Lower lobe of right lung (tissue), 2 donors: ENCODE measurements at regions not wholly inside any gene's neighbourhood (a gene's known extent, or its start where the extent isn't known, plus 50 kb on each side); places are given as distances from the start of the nearest gene placed in this dataset.

Source experiments
- ATAC-seq, 2 donors: fragments of 200-7000 bp; cut with Tn5 transposase; one replicate each; pipeline ENCODE4 v1.9.1; 2020 to 2022; ENCODE audit warnings: mild to moderate bottlenecking in 2 of 2, moderate library complexity in 2 of 2
- DNase-seq: peaks from one replicate; pipeline ENCODE4 v3.0.0-alpha.2; 2020
- H3K27ac ChIP-seq: fragments of 200-600 bp; one replicate; pipeline ENCODE4 v1.8.0; 2022
- H3K27me3 ChIP-seq: fragments of 200-600 bp; one replicate; pipeline ENCODE4 v1.8.0; 2022; ENCODE audit warnings: low read depth
- H3K36me3 ChIP-seq: fragments of 200-600 bp; one replicate; pipeline ENCODE4 v1.8.0; 2022; ENCODE audit warnings: mild to moderate bottlenecking
- H3K4me1 ChIP-seq: fragments of 200-600 bp; one replicate; pipeline ENCODE4 v1.8.0; 2022
- H3K4me3 ChIP-seq: fragments of 200-600 bp; one replicate; pipeline ENCODE4 v1.8.0; 2022; ENCODE audit warnings: mild to moderate bottlenecking
- H3K9me3 ChIP-seq: fragments of 200-600 bp; one replicate; pipeline ENCODE4 v1.8.0; 2022
- intact Hi-C: fragments of 100-400 bp; cut with DNase I; formaldehyde crosslinking; loops from one replicate; pipeline ENCODE4 v1.11.0; 2022
- TF ChIP-seq, protein P1 (sequence below): fragments of 200-600 bp; IDR thresholded peaks from one replicate; pipeline ENCODE4 v1.8.0; 2022; ENCODE audit warnings: antibody characterized with exemption, mild to moderate bottlenecking
- donor health status: DM: no; HTN: yes; CAD: no; lungs with severe emphysema.

DNA sequence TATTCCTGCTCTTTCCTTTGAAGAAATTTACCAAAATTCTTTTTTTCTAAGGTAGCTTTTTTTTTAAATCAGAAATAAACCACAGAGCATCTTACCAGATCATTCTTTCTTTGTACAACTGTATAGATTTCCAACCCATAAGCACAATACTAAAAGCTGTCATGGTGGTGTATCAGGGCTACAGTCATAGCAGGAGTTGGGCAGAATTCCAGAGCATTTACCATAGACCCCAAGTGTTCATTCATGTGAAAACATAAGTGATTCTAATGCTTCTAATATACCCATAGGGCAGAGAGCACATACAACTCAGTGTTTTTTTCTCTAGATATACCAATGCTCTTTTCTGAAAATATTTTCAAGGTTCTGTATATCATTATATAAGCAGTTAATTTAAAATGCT, 392.5 kb downstream of the FRK start:
- DNase-seq (no peak), ATAC-seq (no peak)
- Histone ChIP-seq H3K27ac (no peak overlapping the region), H3K27me3 (no peaks in the 10 kb centered on the region), H3K4me3 (no peak overlapping the region), H3K36me3 (no peaks in the 10 kb centered on the region), H3K4me1 (no peaks in the 10 kb centered on the region), H3K9me3 (no peaks in the 10 kb centered on the region)
- intact Hi-C loops, result no loop called here
- TF ChIP-seq, protein P1, sequence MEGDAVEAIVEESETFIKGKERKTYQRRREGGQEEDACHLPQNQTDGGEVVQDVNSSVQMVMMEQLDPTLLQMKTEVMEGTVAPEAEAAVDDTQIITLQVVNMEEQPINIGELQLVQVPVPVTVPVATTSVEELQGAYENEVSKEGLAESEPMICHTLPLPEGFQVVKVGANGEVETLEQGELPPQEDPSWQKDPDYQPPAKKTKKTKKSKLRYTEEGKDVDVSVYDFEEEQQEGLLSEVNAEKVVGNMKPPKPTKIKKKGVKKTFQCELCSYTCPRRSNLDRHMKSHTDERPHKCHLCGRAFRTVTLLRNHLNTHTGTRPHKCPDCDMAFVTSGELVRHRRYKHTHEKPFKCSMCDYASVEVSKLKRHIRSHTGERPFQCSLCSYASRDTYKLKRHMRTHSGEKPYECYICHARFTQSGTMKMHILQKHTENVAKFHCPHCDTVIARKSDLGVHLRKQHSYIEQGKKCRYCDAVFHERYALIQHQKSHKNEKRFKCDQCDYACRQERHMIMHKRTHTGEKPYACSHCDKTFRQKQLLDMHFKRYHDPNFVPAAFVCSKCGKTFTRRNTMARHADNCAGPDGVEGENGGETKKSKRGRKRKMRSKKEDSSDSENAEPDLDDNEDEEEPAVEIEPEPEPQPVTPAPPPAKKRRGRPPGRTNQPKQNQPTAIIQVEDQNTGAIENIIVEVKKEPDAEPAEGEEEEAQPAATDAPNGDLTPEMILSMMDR, result no peak

DNA sequence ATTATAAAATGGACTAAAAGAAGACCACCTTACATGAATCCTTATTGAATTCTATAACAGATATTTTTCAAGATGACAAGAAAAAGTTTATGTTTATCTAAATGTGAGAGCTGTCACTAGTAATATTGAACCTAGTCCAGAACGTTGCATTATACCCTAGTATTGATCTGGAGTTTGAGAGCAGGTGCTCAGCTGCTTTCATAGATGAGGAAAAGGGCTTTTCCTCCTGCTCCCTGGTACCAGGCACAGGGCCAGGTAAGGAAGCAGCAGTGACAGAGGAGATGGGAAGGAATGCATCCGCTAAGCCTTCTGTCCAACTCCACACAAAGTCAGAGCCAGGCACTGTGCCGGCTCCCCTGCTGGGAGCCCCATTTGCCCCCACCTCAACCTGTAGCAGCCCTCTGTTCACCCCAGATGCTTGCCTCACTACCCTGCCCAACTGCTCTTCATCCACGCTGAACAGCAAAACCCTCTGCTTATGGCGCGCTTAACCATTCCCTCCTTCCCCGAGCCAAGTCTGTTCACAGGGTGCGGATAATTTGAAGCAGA, 393.1 kb downstream of the FRK start:
- no peaks in the 10 kb centered on the region for H3K36me3 ChIP-seq
- intact Hi-C loops, result no loop called here
- no peaks in the 10 kb centered on the region for H3K27me3 ChIP-seq
- no peaks in the 10 kb centered on the region for H3K9me3 ChIP-seq
- ATAC-seq, result no peak
- H3K4me1 ChIP-seq, result no peaks in the 10 kb centered on the region
- TF ChIP-seq, protein P1, result no peak
- DNase-seq, result no peak
- no peak overlapping the region for H3K27ac ChIP-seq
- no peak overlapping the region for H3K4me3 ChIP-seq

DNA sequence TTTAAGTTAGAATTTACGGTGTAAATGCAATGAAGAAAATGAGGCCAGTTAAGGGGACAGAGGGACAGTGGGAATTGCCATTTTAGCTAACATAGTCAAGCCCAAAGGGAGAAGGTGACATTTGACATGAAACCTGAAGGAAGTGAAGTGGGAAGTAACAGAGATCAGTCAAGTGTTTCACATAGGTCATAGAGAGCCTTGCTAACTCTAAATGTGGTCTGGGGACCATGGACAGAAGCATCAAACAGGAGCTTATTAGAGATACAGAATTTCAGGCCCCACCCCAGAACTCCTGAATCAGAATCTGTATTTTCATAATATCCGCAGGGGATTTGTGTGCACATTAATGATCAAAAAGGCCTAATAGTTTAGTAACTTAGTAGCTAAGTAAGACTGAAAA, 393.7 kb downstream of the FRK start:
- Histone ChIP-seq H3K27ac (no peak overlapping the region), H3K36me3 (no peaks in the 10 kb centered on the region), H3K27me3 (no peaks in the 10 kb centered on the region), H3K4me3 (no peak overlapping the region), H3K4me1 (no peaks in the 10 kb centered on the region), H3K9me3 (no peaks in the 10 kb centered on the region)
- DNase-seq (no peak), ATAC-seq (no peak)
- intact Hi-C loops, result no loop called here
- TF ChIP-seq, protein P1, result no peak

DNA sequence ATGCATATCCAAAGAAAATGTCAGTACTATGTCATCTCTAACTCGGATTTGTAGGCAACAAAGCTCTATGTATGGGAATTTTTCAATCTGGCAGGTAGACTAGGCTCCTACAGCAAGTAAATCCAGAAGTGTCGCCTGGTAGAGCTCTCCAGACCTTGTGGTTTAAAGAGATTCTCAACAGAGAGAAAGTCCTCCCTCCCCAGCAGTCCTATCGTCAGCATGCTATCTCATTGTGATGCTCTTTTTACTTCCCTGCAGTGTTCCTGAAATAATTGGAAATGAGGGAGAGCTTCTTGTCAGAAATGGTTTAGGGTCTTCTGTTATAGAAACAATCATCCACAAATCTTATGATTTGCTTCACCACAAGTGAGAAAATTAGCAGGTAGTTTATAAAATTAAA, 395.4 kb downstream of the FRK start:
- ATAC-seq (no peak), DNase-seq (no peak)
- H3K9me3 ChIP-seq, result no peaks in the 10 kb centered on the region
- intact Hi-C loops, result no loop called here
- H3K4me3 ChIP-seq, result no peak overlapping the region
- TF ChIP-seq, protein P1, result no peak
- H3K36me3 ChIP-seq, result no peaks in the 10 kb centered on the region
- no peaks in the 10 kb centered on the region for H3K4me1 ChIP-seq
- H3K27ac ChIP-seq, result no peak overlapping the region
- no peaks in the 10 kb centered on the region for H3K27me3 ChIP-seq

DNA sequence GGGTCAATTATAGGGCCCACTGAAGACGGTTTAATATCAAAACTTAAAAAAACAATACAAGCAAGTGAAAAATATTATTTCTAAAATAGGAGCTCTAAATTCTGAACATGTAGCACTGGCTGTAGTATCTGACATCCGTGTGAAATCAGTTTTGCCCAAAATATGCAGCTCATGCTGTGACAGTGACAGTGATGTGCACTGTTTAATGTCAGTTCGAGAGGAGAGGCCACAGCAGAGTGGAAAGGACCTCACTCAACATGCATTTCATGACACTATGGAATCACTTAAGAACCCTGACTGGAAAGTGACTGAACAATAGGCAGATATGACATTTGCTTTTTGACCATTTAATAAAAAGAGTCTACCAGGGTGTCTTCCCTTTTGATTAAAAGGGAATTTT, 397.0 kb downstream of the FRK start:
- no peak overlapping the region for H3K4me3 ChIP-seq
- no peak for ATAC-seq
- H3K36me3 ChIP-seq, result no peaks in the 10 kb centered on the region
- intact Hi-C loops, result no loop called here
- H3K27me3 ChIP-seq, result no peaks in the 10 kb centered on the region
- TF ChIP-seq, protein P1, result no peak
- H3K4me1 ChIP-seq, result no peaks in the 10 kb centered on the region
- no peak for DNase-seq
- no peaks in the 10 kb centered on the region for H3K9me3 ChIP-seq
- H3K27ac ChIP-seq, result no peak overlapping the region

DNA sequence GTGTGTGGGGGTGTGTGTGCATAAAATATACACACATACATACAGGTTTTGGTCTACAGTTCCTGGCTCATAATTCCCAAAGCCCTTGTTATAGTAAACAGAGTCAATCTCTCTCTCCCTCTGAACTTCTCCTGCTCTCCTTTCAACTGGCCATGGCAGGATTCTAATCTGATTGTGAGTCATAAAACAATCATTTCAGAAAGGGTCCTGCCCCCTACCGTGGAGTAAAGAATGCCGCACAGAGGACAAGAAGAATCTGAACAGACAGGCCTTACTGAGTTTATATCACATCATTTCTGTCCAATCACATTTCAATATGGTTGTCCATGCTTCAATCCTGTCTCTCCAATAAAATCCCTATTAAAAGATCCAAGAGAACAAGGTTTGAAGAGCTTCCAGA, 416.9 kb downstream of the FRK start:
- intact Hi-C loops, result no loop called here
- DNase-seq (no peak), ATAC-seq (no peak)
- Histone ChIP-seq H3K4me1 (no peaks in the 10 kb centered on the region), H3K9me3 (no peaks in the 10 kb centered on the region), H3K36me3 (no peaks in the 10 kb centered on the region), H3K27me3 (no peaks in the 10 kb centered on the region), H3K4me3 (no peak overlapping the region), H3K27ac (no peak overlapping the region)
- TF ChIP-seq, protein P1, result no peak
